T-helper 1 cell (primary cell): ENCODE measurements at regions not wholly inside any gene's neighbourhood (a gene's known extent, or its start where the extent isn't known, plus 50 kb on each side); places are given as distances from the start of the nearest gene placed in this dataset.
"Not testable (repeated sequence)": the region's sequence is repeated elsewhere in the genome, so short reads cannot be mapped to it uniquely, and the experiment has no call there.

Source experiments
- DNase-seq, 5 donors: peaks; one replicate each; pipeline ENCODE4 v3.0.0-alpha.2; 2012 to 2020

- not testable (repeated sequence) for DNase-seq
These were observed 127.1 kb downstream of the NXPE2 start for GRCh38 chr11:114805431-114805830.

GRCh38 chr11:114811971-114812370 is 133.6 kb downstream of the NXPE2 start:
- no peak for DNase-seq

- no peak for DNase-seq
These were observed 134.4 kb downstream of the NXPE2 start for GRCh38 chr11:114812733-114813132.

GRCh38 chr11:114813189-114813718 is 134.9 kb downstream of the NXPE2 start:
- DNase-seq = no peak

GRCh38 chr11:114815176-114815575 is 136.8 kb downstream of the NXPE2 start:
- no peak for DNase-seq

- no peak for DNase-seq
These were observed 137.4 kb downstream of the NXPE2 start for GRCh38 chr11:114815761-114816160.

GRCh38 chr11:114816791-114817190 is 138.5 kb downstream of the NXPE2 start:
- DNase-seq = no peak

GRCh38 chr11:114818382-114818781 is 140.1 kb downstream of the NXPE2 start:
- no peak for DNase-seq

GRCh38 chr11:114819028-114819427 is 140.7 kb downstream of the NXPE2 start:
- DNase-seq = no peak

- DNase-seq = no peak
These were observed 142.3 kb downstream of the NXPE2 start for GRCh38 chr11:114820621-114821020.

- DNase-seq = no peak
These were observed 143.5 kb downstream of the NXPE2 start for GRCh38 chr11:114821621-114822412.

GRCh38 chr11:114826910-114827442 is 148.6 kb downstream of the NXPE2 start:
- no peak for DNase-seq

- no peak for DNase-seq
These were observed 149.4 kb downstream of the NXPE2 start for GRCh38 chr11:114827736-114828135.

GRCh38 chr11:114832532-114833125 is 154.3 kb downstream of the NXPE2 start:
- DNase-seq = no peak

GRCh38 chr11:114836161-114836560 is 157.8 kb downstream of the NXPE2 start:
- DNase-seq = no peak

- DNase-seq = no peak
These were observed 166.6 kb downstream of the NXPE2 start for GRCh38 chr11:114844896-114845295.

GRCh38 chr11:114845766-114846415 is 167.6 kb downstream of the NXPE2 start:
- no peak for DNase-seq

- DNase-seq = no peak
These were observed 168.1 kb downstream of the NXPE2 start for GRCh38 chr11:114846416-114846791.

- DNase-seq = no peak
These were observed 169.1 kb downstream of the NXPE2 start for GRCh38 chr11:114847306-114847975.

- DNase-seq = no peak
These were observed 169.7 kb downstream of the NXPE2 start for GRCh38 chr11:114848027-114848426.

- no peak for DNase-seq
These were observed 179.0 kb downstream of the NXPE2 start for GRCh38 chr11:114857281-114857680.

- no peak for DNase-seq
These were observed 186.6 kb downstream of the NXPE2 start for GRCh38 chr11:114864896-114865295.

- DNase-seq = no peak
These were observed 197.9 kb downstream of the NXPE2 start for GRCh38 chr11:114876234-114876633.
